ENCODE measurements at regions not wholly inside any gene's neighbourhood (a gene's known extent, or its start where the extent isn't known, plus 50 kb on each side); places are given as distances from the start of the nearest gene placed in this dataset.

DNA sequence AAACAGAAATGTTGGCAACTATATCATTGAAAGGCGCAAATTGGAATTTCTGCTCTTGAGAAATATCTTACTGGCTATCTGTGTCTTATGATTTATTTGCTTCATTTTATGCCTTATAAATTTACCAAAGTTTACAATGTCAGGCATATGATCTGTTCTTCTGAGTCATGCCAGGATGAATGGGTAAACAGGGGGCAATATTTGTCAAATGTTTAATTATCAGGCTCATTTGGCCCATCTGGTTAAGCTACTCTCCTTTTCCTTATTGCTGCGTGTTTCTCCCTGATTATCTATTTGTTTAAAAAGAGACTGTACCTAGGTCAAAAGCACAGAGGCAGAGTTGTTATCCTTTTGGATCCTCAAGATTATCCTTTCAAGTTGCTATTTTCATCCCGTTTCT, 903.8 kb upstream of the PCDH10 start:
- DNase-seq (ENCODE audit: low read depth in 2 of 3, low spot score in 2 of 3), result no peak

DNA sequence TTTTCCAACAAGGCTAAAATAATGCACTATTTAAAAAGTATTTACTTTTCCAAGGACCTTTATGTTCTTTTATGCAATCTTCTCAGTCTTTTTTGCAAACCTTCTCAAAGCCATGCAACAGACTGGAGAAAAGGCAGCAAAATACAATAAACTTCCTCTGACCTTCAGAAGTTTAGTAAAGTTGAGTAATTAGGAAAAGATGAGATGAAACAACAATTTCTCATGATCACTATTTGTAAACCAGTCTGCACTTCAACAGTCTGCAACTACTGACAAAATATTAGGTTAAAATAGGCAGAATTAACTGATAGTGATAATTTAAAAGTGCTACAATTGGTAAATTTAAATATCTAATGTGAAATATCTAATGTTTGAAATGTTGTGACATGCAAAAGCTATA, 884.9 kb upstream of the PCDH10 start:
- DNase-seq (ENCODE audit: low read depth in 2 of 3, low spot score in 2 of 3), result no peak

DNA sequence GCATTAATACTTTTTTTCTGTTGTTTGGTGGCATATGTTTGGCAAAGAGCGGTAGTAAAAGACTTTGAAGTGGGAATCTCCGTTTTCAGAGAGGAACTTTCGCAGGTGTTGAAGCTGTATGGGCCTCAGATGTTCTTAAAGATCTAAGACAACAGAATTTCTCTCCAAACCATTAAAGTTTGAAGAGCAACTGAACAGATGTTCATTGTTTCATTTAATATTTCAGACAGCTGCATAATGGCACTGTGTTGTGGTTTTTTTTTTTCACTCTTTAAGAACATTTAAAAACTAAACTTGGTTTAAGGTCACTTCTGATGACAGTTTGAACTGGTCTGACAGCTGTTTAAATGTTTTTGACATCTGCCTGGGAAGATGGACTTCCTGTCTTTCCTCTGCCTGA, 882.7 kb upstream of the PCDH10 start:
- no peak for DNase-seq (ENCODE audit: low read depth in 2 of 3, low spot score in 2 of 3)

DNA sequence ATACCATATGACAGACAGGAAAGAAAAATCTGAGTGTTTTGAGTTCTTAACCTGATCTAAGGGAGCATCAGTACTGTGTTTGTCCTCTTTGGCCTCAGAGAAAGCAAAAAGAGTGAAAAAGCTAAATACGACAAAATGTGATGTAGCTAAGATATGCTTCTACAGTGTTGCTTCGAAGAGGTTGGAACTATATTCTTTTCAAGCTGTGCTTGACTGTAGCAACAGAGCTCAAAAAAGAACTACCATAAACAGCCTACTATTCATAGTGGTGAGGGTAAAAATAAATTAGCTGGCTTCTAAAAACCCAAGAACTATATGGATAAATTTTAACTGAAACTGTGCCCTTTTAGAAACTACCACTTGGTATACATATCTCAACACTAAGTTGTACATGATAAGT, 881.8 kb upstream of the PCDH10 start:
- no peak for DNase-seq (ENCODE audit: low read depth in 2 of 3, low spot score in 2 of 3)

DNA sequence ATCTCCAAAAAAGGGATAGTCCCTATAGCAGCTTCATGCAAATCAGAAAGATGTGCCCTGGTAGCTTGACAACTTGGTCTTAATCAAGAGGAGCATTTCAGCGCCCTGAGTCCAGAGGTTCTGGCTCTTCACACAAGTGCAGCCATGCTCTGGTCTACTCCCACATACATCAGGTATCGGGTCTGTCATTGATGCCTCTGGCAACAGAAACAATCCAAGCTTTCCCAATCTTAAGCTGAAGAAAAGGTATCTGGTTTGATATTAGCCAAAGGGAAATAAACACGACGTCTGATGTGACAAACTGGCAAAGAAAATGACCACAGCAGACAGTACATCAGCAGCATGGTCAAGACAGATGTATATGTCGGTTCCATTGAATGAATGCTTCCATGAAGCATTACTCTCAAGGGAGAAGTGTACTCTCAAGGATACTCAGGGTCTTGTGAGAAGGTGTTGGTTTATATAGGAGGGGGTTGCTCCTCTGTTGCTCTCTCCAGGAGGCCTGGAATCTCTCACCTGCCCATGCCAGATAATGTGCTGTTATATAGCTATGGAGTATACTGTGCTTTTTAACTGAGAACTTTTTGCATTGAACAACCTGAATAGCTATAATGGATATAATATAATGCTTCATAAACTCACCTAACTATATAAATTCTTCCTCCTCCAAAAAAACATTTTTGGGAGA, 879.6 kb upstream of the PCDH10 start:
- DNase-seq (ENCODE audit: low read depth in 2 of 3, low spot score in 2 of 3), result no peak

DNA sequence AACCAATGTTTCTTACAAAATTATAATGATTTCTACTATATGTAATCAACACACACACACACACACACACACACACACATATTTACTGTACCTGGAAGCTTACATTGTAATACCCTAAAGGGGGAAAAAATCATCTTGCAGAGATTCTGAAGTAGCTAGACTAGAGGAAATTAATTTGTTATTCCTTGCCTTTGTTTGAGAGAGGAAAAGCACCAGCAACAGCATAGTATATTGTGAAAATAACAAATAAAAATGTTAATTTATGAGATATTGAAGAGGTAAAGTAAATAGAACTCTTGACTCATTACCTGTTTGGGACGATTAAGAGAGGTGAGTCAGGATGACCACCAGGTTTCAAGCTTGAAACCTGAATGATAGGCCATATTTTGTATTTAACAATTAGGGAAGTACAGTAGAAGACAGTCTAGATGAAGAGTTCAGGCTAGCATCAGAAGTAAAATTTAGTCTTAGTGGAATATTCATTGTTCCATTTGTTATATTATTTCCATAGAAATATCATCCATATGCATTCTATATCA, 873.4 kb upstream of the PCDH10 start:
- no peak for DNase-seq (ENCODE audit: low read depth in 2 of 3, low spot score in 2 of 3)

DNA sequence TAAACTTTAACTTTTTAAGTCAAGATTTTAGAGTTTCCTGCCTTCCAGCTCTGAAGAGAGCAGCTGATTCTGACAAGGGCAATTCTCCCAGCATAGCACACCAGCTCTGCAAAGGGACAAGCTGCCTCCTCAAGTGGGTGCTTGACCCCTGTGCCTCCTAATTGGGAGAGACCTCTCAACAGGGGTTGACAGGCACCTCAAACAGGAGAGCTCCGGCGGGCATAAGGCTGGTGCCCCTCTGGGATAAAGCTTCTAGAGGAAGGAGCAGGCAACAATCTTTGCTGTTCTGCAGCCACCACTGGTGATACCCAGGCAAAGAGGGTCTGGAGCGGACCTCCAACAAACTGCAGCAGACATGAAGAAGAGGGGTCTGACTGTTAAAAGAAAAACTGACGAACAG, 872.9 kb upstream of the PCDH10 start:
- DNase-seq (ENCODE audit: low read depth in 2 of 3, low spot score in 2 of 3), result no peak

DNA sequence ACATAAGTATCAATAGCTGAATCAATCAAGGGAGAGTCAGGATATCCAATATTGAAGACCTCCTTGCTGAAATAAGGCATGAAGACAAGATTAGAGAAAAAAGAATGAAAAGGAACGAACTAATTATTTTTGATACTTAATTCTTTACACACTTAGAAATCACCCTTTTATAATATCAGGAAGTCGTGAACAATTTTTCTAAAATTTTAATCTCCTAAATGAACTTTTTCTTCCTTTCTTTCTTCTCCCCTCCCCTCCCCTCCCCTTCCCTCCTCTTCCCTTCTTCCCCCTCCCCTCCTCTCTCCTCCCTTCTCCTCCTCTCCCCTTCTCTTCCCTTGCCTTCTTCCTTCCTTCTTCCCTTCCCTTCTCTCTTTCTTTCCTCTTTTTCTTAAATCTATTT, 872.1 kb upstream of the PCDH10 start:
- DNase-seq (ENCODE audit: low read depth in 2 of 3, low spot score in 2 of 3), result no peak

DNA sequence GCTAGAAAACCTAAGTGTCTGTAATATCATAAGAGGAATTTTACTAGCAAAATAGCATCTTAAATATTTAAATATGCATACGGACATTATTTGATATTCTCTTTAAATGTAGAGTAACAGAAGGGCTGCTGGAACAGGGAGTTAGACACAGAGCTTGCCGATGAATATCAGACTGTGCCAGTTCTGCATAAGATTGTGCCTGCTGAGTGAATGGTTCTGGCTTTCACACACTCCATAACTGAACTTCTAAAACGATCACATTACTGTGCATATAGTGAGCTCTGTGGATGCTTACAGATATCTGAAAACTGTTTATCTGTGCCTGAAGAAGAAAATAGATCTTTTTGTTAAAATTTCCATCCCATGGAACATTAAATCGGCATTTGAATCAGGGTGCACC, 867.4 kb upstream of the PCDH10 start:
- no peak for DNase-seq (ENCODE audit: low read depth in 2 of 3, low spot score in 2 of 3)

DNA sequence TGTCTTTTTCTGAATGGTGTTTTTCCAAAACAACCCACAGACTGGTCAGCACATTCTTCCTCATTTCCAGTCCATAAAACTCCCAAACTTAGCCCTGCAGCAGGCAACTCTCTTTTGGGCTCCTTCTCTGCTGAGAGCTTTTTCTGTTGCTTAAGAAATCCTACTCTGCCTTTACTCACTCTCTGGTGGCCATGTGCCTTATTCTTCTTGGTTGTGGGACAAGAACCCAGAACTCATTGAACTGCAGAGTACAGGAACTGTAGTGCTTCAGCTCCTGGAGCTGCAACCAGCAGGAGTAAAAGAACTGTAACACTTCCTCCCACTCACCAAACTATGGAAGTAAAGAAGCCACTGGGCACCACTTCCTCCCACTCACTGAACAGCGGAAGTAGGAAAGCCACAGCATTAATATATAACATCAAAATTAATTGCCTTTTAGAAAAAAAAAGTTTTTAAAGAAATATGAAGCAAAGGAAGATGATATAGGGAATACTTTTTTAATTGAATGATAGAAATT, 864.1 kb upstream of the PCDH10 start:
- DNase-seq (ENCODE audit: low read depth in 2 of 3, low spot score in 2 of 3), result no peak

DNA sequence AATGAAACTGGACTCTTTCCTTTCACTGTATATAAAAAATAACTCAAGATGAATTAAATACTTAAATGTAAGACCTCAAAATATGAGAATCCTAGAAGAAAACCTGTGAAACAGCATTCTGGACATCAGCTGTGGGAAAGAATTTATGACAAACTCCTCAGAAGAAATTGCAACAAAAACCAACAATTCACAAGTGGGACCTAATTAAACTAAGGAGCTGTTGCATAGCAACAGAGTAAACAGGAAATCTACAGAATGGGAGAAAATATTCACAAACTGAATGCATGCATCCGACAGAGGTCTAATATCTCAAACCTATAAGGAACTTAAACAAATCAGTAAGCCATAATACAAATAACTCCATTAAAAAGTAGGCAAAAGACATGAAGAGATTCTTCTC, 851.7 kb upstream of the PCDH10 start:
- DNase-seq (ENCODE audit: low read depth in 2 of 3, low spot score in 2 of 3), result no peak

DNA sequence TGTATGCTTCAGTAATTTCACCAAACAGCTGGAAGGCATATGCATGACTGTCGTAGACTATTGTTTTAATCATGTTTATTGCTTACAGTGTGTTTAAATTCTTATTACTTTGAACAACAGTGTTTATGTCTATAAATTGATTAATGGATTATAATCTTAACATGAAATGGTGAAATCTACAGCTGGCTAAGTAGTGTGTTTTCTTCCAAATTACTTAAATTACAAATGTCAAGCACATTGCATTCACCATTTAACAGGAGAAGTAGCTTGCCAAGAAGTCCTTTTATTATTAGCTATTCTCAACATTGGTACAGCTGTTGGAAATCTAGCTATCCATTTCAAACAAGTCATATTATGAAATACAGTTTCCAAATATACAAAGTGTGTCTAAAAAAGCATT, 849.3 kb upstream of the PCDH10 start:
- DNase-seq (ENCODE audit: low read depth in 2 of 3, low spot score in 2 of 3), result no peak

DNA sequence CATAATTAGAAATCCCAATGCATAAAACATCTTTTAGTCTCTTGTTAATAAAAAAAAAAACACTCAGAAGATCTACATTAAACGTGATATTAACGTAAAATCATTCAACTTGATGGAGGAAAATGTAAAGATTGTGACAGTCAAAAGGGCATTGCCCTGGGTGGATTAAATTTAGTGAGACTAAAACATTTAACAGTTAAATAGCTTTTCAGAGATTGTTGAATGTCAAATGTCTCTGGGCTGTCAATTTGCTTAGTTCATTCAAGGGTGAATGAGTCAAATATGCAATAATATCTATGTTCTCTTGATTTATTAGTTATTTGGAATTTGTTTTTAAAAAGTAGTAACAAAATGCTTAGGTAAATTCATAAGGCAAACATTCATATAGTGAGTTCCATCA, 836.6 kb upstream of the PCDH10 start:
- no peak for DNase-seq (ENCODE audit: low read depth in 2 of 3, low spot score in 2 of 3)

DNA sequence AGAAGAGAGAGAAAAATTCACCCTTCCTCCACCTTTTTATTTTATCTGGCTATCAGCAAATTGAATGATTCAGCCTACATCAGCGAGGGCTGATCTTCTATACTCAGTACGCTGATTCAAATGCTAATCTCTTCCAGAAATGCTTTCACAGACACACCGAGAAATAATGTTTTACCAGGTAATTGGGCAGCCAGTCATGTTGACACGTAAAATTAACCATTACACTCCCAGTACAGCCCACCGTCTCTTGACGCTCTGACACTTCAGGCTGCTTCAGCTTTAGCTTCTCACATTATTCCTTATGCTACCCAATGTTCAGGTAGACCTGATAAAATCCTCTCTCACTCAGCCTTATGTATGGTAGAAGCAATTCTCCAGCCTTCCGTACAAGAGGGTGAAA, 835.2 kb upstream of the PCDH10 start:
- no peak for DNase-seq (ENCODE audit: low read depth in 2 of 3, low spot score in 2 of 3)

DNA sequence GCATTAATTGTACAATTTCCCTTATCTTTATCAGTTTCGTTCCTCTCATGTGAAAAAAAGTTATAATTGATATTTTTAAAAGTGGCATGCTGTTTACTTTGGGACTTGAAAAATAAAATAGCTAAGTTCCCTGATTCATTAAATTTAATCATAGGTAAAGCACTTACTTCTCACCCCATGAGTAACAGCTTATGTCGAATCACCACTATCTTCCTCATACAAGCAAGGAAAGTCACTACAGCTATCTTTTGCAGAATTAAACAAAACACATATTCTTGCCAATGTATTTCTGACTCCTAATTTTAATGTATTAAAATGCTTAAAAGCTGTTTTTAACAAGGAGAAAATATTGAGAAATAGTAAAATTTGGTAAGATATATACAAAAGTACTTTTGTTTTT, 832.4 kb upstream of the PCDH10 start:
- DNase-seq (ENCODE audit: low read depth in 2 of 3, low spot score in 2 of 3), result no peak

DNA sequence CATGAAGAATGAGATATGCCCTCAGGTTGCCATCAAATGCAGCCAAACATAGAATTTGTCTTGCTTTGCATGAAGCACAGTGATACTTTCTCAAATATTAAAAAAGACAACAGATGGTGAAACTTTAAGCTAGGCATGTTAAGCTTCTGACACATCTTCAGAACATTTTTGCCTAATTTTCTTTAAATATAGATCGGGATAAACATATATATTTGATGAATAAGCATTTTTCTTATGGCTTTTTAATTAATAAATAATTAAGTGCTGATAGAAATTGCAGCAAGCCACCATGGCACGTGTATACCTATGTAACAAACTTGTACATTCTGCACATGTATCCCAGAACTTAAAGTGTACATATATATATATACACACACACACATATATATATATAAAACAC, 831.2 kb upstream of the PCDH10 start:
- DNase-seq (ENCODE audit: low read depth in 2 of 3, low spot score in 2 of 3), result no peak

DNA sequence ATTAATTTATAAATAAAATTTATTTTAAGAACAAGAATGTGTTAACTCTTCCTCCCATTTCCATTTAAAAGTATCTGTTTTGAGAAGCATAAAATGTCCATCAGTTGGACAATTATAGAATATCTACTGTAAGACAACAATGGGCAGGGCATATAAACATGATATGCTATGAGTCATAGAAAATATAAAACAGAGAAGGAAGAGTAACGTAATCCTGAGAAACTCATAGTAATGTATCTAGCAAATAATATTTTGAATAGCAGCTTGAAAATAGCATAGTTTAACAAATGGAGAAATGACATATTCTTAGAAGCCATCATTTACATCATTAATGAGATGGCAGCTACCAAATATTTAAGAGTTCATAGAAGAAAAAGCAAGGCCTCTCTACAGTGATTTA, 820.3 kb upstream of the PCDH10 start:
- no peak for DNase-seq (ENCODE audit: low read depth in 2 of 3, low spot score in 2 of 3)

DNA sequence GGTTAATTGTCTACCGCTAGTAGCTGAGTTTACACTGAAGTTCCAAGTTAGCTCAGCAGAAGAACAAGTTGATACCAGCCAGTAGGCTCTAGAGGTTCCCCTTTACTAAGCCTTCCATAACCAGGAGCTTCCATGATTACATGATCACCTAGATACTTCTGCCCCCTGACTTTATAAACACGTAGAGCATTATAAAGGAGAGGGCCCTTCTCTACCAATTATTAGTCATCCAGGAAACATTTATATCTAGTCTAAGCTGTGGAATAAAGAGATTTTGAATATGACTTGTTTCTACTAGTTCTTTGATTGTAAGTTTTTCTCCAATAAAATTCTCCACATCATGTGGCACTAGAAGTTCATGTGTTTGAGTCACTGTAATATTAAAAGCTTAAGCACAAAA, 818.1 kb upstream of the PCDH10 start:
- DNase-seq (ENCODE audit: low read depth in 2 of 3, low spot score in 2 of 3), result no peak

DNA sequence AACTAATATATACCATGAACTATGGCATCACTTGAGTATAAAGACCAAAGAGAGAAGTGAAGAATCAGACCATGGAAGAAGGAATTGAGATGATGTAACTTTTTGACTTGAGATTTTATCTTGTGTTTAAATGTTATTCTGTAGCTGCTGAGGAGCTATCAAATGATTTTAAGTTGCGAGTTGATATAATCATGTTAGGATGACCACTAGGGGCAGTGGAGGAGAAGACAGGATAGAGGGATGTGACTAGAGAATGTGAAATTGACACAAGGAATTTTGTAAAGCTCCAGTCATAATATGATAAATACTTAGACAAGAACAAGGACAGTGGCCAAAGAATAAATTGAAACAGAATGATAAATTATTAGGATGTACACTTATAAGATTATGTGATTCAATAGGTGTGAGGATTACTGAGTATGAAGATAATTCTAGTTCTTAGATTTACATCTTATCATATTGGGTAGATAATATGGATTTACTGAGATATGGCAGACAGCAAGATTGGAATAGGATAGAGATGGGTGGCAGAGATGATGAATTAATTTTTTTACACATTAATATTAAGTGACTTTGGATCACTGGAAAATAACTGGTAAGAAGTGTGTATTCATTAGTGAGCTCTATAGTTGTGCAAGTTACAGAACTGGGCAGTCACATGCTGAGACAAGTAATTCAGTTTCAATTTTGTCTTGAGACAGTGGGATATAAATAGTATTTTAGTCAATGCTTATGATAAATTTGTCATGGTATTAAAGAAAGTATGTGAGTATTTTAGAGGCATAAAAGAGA, 816.0 kb upstream of the PCDH10 start:
- DNase-seq (ENCODE audit: low read depth in 2 of 3, low spot score in 2 of 3), result no peak

DNA sequence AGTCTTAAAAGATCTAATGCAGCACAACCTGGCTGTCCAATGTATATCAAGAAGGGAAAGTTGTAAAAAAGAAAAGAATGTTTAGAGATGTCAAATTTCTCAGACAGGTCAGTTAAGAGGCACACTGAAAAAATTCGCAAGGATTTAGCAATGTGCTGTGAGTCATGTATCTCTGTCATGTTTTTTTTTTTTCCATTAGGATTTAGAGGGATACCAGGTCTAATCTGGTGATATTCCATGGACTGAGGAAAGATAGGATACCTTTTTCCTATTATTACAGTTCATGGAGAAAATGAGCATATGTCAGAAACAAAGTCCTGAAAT, 815.4 kb upstream of the PCDH10 start:
- DNase-seq (ENCODE audit: low read depth in 2 of 3, low spot score in 2 of 3), result no peak

DNA sequence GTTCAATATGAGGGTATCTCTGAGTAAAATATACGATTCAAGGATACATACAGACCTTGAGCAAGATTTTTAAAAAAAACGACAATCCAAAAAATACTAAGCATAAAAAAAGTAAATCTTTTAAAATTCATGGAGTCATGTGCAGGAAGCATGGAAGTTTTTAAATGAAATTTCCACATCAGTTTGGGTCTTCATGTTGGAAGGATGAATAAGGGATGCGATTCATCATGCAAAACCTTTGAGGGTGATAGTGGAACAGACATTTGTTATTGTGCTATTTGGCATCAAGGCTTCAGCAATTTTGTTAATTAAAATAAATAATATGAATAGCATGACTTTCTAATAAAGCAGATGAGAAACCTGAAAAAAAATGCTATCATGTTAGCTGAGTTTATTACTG, 815.0 kb upstream of the PCDH10 start:
- DNase-seq (ENCODE audit: low read depth in 2 of 3, low spot score in 2 of 3), result no peak
